Kidney epithelial cell (primary cell): ENCODE measurements at regions not wholly inside any gene's neighbourhood (a gene's known extent, or its start where the extent isn't known, plus 50 kb on each side); places are given as distances from the start of the nearest gene placed in this dataset.

Source experiments
- DNase-seq: peaks from one replicate; pipeline ENCODE4 v3.0.0-alpha.2; 2010; ENCODE audit warnings: low read depth
- H3K27me3 ChIP-seq: 2 replicates; pipeline ENCODE4 v1.6.0; 2011; ENCODE audit warnings: low read length; ENCODE audit not compliant: control insufficient read depth, insufficient read depth
- H3K36me3 ChIP-seq: 2 replicates; pipeline ENCODE4 v1.5.1; 2011; ENCODE audit warnings: low read length; ENCODE audit not compliant: control insufficient read depth, insufficient read depth
- H3K4me3 ChIP-seq: 2 replicates; pipeline ENCODE4 v1.5.1; 2011; ENCODE audit warnings: low read depth, mild to moderate bottlenecking, control low read depth, low read length
- CTCF ChIP-seq: IDR thresholded peaks from 2 replicates; pipeline ENCODE4 v1.5.1; 2011; ENCODE audit warnings: mild to moderate bottlenecking, moderate library complexity, low read length, control low read depth, inconsistent platforms; ENCODE audit not compliant: insufficient read depth, poor library complexity, severe bottlenecking

- Histone ChIP-seq H3K36me3 (no peaks in the 10 kb centered on the region), H3K4me3 (no peak overlapping the region), H3K27me3 (no peaks in the 10 kb centered on the region)
- no peak for DNase-seq
- TF ChIP-seq CTCF, result no peak
Measured at GRCh38 chr11:106234794-106235193, 157.3 kb downstream of the AASDHPPT start.

DNA sequence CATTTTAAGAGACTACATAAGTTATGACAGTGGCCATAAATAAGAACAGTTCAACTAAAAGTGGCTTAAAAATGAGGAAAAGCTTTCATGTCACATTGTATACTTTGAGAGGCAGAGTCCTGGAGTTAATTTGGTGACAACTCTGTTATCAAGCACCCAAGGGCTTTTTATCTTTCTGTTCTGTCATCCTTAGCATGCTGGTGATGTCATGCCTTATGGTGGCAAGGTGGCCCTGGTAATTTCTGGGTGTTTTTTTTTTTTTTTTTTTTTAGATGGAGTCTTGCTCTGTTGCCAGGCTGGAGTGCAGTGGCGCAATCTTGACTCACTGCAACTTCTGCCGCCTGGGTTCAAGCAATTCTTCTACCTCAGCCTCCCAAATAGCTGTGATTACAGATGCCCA, 158.8 kb downstream of the AASDHPPT start:
- Histone ChIP-seq H3K36me3 (no peaks in the 10 kb centered on the region), H3K27me3 (no peaks in the 10 kb centered on the region), H3K4me3 (no peak overlapping the region)
- DNase-seq, result no peak
- TF ChIP-seq CTCF, result no peak

GRCh38 chr11:106238704-106239360, 161.4 kb downstream of the AASDHPPT start:
- H3K36me3 ChIP-seq, result no peaks in the 10 kb centered on the region
- no peak for TF ChIP-seq CTCF
- H3K4me3 ChIP-seq, result no peak overlapping the region
- H3K27me3 ChIP-seq, result no peaks in the 10 kb centered on the region
- no peak for DNase-seq

DNA sequence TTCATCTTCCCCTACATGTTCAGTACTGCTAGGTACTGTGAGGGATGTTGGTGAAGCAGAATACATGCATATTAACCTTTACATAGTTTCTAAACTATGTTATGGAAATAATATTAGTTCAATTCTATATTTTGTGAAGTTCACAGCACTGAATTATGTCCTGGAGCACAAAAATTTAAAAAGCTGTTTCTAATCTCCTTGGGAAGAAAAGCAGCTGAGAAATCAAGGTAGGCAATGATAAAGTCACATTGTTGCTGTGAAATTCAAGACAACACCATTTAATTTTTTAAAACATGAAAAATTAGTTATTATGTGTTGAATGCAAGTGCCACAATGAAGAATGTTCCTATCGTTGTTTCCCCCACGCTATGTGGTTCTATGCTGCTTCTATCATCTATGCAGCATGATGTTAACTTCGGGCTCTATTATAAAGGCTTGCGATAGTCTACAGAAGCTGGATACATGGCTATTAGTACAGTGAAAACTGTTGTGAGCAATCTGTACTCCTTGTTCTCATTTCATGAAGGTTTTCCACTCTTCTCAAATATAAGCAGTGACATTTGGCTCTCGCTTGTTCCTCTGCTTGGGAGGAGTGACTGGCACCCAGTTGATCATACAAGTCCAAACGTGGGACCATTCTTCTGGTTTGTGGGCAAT, 164.3 kb downstream of the AASDHPPT start:
- Histone ChIP-seq H3K4me3 (no peak overlapping the region), H3K27me3 (no peaks in the 10 kb centered on the region), H3K36me3 (no peaks in the 10 kb centered on the region)
- DNase-seq, result no peak
- TF ChIP-seq CTCF, result no peak

DNA sequence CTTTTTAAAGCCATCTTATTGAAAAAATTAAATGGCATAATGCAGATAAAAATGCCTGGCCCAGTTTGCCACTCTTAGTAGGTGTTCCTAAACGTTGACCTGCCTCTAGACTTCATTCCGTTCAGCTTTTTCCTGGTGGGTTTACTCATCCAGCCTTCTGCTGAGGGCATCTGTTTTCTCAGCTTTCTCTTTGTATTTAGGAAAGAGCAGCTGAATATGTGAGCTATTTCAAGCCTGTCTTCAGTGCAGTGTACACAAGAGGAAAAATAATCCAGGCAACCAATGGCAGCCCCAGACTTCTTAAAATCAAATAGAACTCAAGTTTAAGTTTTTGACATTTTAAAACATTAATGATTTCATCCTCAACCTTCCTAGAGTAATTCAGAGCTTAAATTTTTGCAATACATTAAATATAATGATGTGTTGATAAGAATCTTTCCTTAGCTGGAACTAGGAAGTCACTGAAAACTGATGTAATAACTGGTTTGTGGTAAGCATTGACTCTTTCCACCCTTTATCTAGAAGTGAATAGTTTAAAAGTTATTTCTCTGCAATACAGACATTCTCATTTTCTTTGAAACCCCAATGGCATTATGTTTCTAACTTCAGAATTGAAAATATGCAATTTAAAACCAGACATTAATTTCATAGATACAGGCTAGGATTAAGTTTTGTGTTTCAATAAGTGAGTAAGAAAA, 165.4 kb downstream of the AASDHPPT start:
- DNase-seq, result no peak
- no peaks in the 10 kb centered on the region for H3K36me3 ChIP-seq
- no peak for TF ChIP-seq CTCF
- H3K4me3 ChIP-seq, result no peak overlapping the region
- no peaks in the 10 kb centered on the region for H3K27me3 ChIP-seq
